T-cell (primary cell): ENCODE measurements at regions not wholly inside any gene's neighbourhood (a gene's known extent, or its start where the extent isn't known, plus 50 kb on each side); places are given as distances from the start of the nearest gene placed in this dataset.
"Not testable (repeated sequence)": the region's sequence is repeated elsewhere in the genome, so short reads cannot be mapped to it uniquely, and the experiment has no call there.

Experiments
- ATAC-seq, 4 experiments: fragments of 200-7000 bp in 3 of 4; fragments of 150-1000 bp in 1 of 4; cut with Tn5 transposase; replicated peaks in 1 of 4; 1 replicate in 3 of 4; 2 replicates in 1 of 4; pipeline ENCODE4 v1.10.0; 2021; ENCODE audit warnings: moderate library complexity in 3 of 4, mild to moderate bottlenecking in 2 of 4, moderate number of reproducible peaks in 1 of 4
- CTCF ChIA-PET, 2 donors: fragments of 300-600 bp; sonication (Branson Sonifier 250); formaldehyde crosslinking; loops; one replicate each; lab custom pipeline; 2022; ENCODE audit warnings: antibody characterized with exemption in 2 of 2; lab: Charles Lee
- POLR2A ChIA-PET, 2 donors: fragments of 300-600 bp; sonication (Branson Sonifier 250); formaldehyde crosslinking; loops; one replicate each; lab custom pipeline; 2022; ENCODE audit warnings: antibody characterized with exemption in 2 of 2; lab: Charles Lee
- DNase-seq, 35 experiments: peaks; one replicate each; pipeline versions ENCODE4 v3.0.0 to v3.0.0-alpha.2; 2013 to 2023
- H3K27ac ChIP-seq: one replicate; pipeline ENCODE4 v1.5.1; 2013; ENCODE audit warnings: low read length
- H3K27me3 ChIP-seq, 2 experiments: replicated peaks in 1 of 2; 1 replicate in 1 of 2; 2 replicates in 1 of 2; pipeline versions ENCODE4 v1.6.1 to v1.7.0; 2013; ENCODE audit warnings: low read length in 1 of 2, mixed read lengths in 1 of 2; ENCODE audit not compliant: control insufficient read depth in 2 of 2, insufficient read depth in 2 of 2; ENCODE audit errors: extremely low read depth in 1 of 2
- H3K36me3 ChIP-seq, 2 donors: 1 replicate in 1 of 2; 2 replicates in 1 of 2; pipeline versions ENCODE4 v1.6.1 to v1.7.0; 2013; ENCODE audit warnings: low read length in 1 of 2; ENCODE audit not compliant: control insufficient read depth in 2 of 2, insufficient read depth in 1 of 2; ENCODE audit errors: extremely low read depth in 1 of 2
- H3K4me1 ChIP-seq, 2 experiments: 1 replicate in 1 of 2; 2 replicates in 1 of 2; pipeline versions ENCODE4 v1.6.1 to v1.7.0; 2013; ENCODE audit warnings: low read length in 2 of 2, mixed read lengths in 1 of 2; ENCODE audit not compliant: insufficient read depth in 2 of 2, control insufficient read depth in 1 of 2; ENCODE audit errors: extremely low read depth in 1 of 2
- H3K4me3 ChIP-seq, 2 donors: 1 replicate in 1 of 2; 2 replicates in 1 of 2; pipeline versions ENCODE4 v1.5.1 to v1.7.0; 2013; ENCODE audit warnings: mild to moderate bottlenecking in 2 of 2, low read length in 1 of 2, moderate library complexity in 1 of 2; ENCODE audit not compliant: control insufficient read depth in 1 of 2; ENCODE audit errors: extremely low read depth in 1 of 2
- H3K9me3 ChIP-seq: 2 replicates; pipeline ENCODE4 v1.7.0; 2013
- H3K27ac Mint-ChIP-seq, 2 donors: one replicate each; pipeline ENCODE4 v1.8.0; 2020 to 2021; ENCODE audit warnings: mild to moderate bottlenecking in 2 of 2, mixed read lengths in 2 of 2
- H3K27me3 Mint-ChIP-seq, 2 donors: one replicate each; pipeline ENCODE4 v1.8.0; 2021 to 2022; ENCODE audit warnings: mixed read lengths in 2 of 2
- H3K36me3 Mint-ChIP-seq: one replicate; pipeline ENCODE4 v1.8.0; 2021; ENCODE audit warnings: mixed read lengths
- H3K4me1 Mint-ChIP-seq, 3 donors: one replicate each; pipeline ENCODE4 v1.8.0; 2020 to 2022; ENCODE audit warnings: mixed read lengths in 3 of 3, mild to moderate bottlenecking in 1 of 3
- H3K4me3 Mint-ChIP-seq, 3 donors: one replicate each; pipeline ENCODE4 v1.8.0; 2020 to 2022; ENCODE audit warnings: mild to moderate bottlenecking in 3 of 3, mixed read lengths in 3 of 3, moderate library complexity in 3 of 3
- H3K9me3 Mint-ChIP-seq, 3 donors: one replicate each; pipeline ENCODE4 v1.8.0; 2020 to 2022; ENCODE audit warnings: mixed read lengths in 3 of 3
- WGBS: methylation state at CpG from one replicate; pipeline ENCODE4 v1.1.5; 2013; ENCODE audit warnings: missing lambda C conversion rate; ENCODE audit not compliant: insufficient coverage; 5-methylcytosine and 5-hydroxymethylcytosine counted together

GRCh38 chr2:190584980-190585661, 50.6 kb upstream of the NEMP2 start:
- no peaks in the 10 kb centered on the region for H3K4me1 ChIP-seq
- WGBS, result no CpG with 5 or more reads among the region's 2 CpGs
- Mint-ChIP-seq H3K27me3 (no peaks in the 10 kb centered on the region), H3K27ac (no peak overlapping the region), H3K9me3 (no peaks in the 10 kb centered on the region), H3K4me1 (peaks cover 0 to 2% (median 0%) of the 10 kb centered on the region in 3 donors), H3K36me3 (no peaks in the 10 kb centered on the region), H3K4me3 (no peak overlapping the region)
- ChIA-PET CTCF (no interaction called here), POLR2A (no interaction called here)
- no peak for DNase-seq
- H3K27me3 ChIP-seq, result no peaks in the 10 kb centered on the region
- H3K36me3 ChIP-seq, result no peaks in the 10 kb centered on the region
- H3K27ac ChIP-seq, result no peak overlapping the region
- H3K9me3 ChIP-seq, result no peaks in the 10 kb centered on the region
- no peak overlapping the region for H3K4me3 ChIP-seq
- ATAC-seq, result no peak

- Mint-ChIP-seq H3K4me3 (no peak overlapping the region), H3K36me3 (no peaks in the 10 kb centered on the region), H3K27ac (no peak overlapping the region), H3K27me3 (no peaks in the 10 kb centered on the region), H3K4me1 (no peaks in the 10 kb centered on the region), H3K9me3 (no peaks in the 10 kb centered on the region)
- Histone ChIP-seq H3K9me3 (no peaks in the 10 kb centered on the region), H3K27me3 (no peaks in the 10 kb centered on the region), H3K4me1 (no peaks in the 10 kb centered on the region), H3K4me3 (no peak overlapping the region), H3K36me3 (no peaks in the 10 kb centered on the region), H3K27ac (no peak overlapping the region)
- POLR2A ChIA-PET, result no interaction called here
- no peak for ATAC-seq
- no peak for DNase-seq
- CTCF ChIA-PET, result interaction anchor here in 1 of 2 donors (0.6 kb wide), 1 partner anchor 42 kb away, joined by 3 read pairs; no protein-coding TSS in a partner anchor
- WGBS, result 100% methylated on average over 2 of the region's 4 CpGs
These were observed 52.6 kb upstream of the NEMP2 start for GRCh38 chr2:190587106-190587505.

- Mint-ChIP-seq H3K9me3 (no peaks in the 10 kb centered on the region), H3K4me3 (no peak overlapping the region), H3K36me3 (no peaks in the 10 kb centered on the region), H3K4me1 (no peaks in the 10 kb centered on the region), H3K27ac (no peak overlapping the region), H3K27me3 (no peaks in the 10 kb centered on the region)
- ChIA-PET CTCF (no interaction called here), POLR2A (no interaction called here)
- H3K27ac ChIP-seq, result no peak overlapping the region
- H3K27me3 ChIP-seq, result no peaks in the 10 kb centered on the region
- H3K9me3 ChIP-seq, result no peaks in the 10 kb centered on the region
- 100% methylated on average over 1 of the region's 1 CpG for WGBS
- no peak overlapping the region for H3K4me3 ChIP-seq
- no peak for ATAC-seq
- no peak for DNase-seq
- H3K36me3 ChIP-seq, result no peaks in the 10 kb centered on the region
- no peaks in the 10 kb centered on the region for H3K4me1 ChIP-seq
These were observed 54.5 kb upstream of the NEMP2 start for GRCh38 chr2:190589008-190589407.

- WGBS, result 71% methylated on average over 1 of the region's 3 CpGs
- no peaks in the 10 kb centered on the region for H3K36me3 Mint-ChIP-seq
- H3K4me1 Mint-ChIP-seq, result no peaks in the 10 kb centered on the region
- Histone ChIP-seq H3K4me3 (no peak overlapping the region), H3K36me3 (no peaks in the 10 kb centered on the region), H3K27me3 (no peaks in the 10 kb centered on the region), H3K9me3 (no peaks in the 10 kb centered on the region), H3K27ac (no peak overlapping the region), H3K4me1 (no peaks in the 10 kb centered on the region)
- H3K27ac Mint-ChIP-seq, result no peak overlapping the region
- ChIA-PET CTCF (no interaction called here), POLR2A (no interaction called here)
- no peaks in the 10 kb centered on the region for H3K27me3 Mint-ChIP-seq
- no peak overlapping the region for H3K4me3 Mint-ChIP-seq
- ATAC-seq, result no peak
- DNase-seq, result no peak
- no peaks in the 10 kb centered on the region for H3K9me3 Mint-ChIP-seq
These were observed 56.9 kb upstream of the NEMP2 start for GRCh38 chr2:190591437-190591836.

- POLR2A ChIA-PET, result no interaction called here
- no peaks in the 10 kb centered on the region for H3K36me3 Mint-ChIP-seq
- no peaks in the 10 kb centered on the region for H3K9me3 Mint-ChIP-seq
- no peak overlapping the region for H3K27ac Mint-ChIP-seq
- Histone ChIP-seq H3K4me1 (no peaks in the 10 kb centered on the region), H3K27ac (no peak overlapping the region), H3K27me3 (no peaks in the 10 kb centered on the region), H3K36me3 (no peaks in the 10 kb centered on the region), H3K9me3 (no peaks in the 10 kb centered on the region), H3K4me3 (no peak overlapping the region)
- no peak for DNase-seq
- no peak overlapping the region for H3K4me3 Mint-ChIP-seq
- CTCF ChIA-PET, result no interaction called here
- H3K4me1 Mint-ChIP-seq, result no peaks in the 10 kb centered on the region
- H3K27me3 Mint-ChIP-seq, result no peaks in the 10 kb centered on the region
- no CpG with 5 or more reads among the region's 3 CpGs for WGBS
- ATAC-seq, result no peak
These were observed 56.1 kb upstream of the NAB1 start for GRCh38 chr2:190592831-190593230.

- H3K9me3 Mint-ChIP-seq, ATAC-seq, CTCF ChIA-PET, H3K4me3 Mint-ChIP-seq, H3K4me1 ChIP-seq, H3K36me3 Mint-ChIP-seq, H3K27ac Mint-ChIP-seq, H3K27me3 Mint-ChIP-seq, POLR2A ChIA-PET, H3K4me3 ChIP-seq, H3K36me3 ChIP-seq, H3K27me3 ChIP-seq, H3K9me3 ChIP-seq, DNase-seq, H3K27ac ChIP-seq: not testable (repeated sequence)
- WGBS, result no CpG with 5 or more reads among the region's 1 CpG
- H3K4me1 Mint-ChIP-seq, result peaks cover 11 to 15% (median 14%) of the 10 kb centered on the region in 3 donors
These were observed 53.0 kb upstream of the NAB1 start for GRCh38 chr2:190595879-190596278.
